OCI-LY3 (cell line): ENCODE measurements at regions not wholly inside any gene's neighbourhood (a gene's known extent, or its start where the extent isn't known, plus 50 kb on each side); places are given as distances from the start of the nearest gene placed in this dataset.

Experiments used
- H2AFZ ChIP-seq: fragments of 200-600, 300-600 bp; shearing (Covaris generic); 2 replicates; pipeline ENCODE4 v1.6.0; 2014; ENCODE audit warnings: antibody characterized with exemption, low read depth, low read length
- H3K27ac ChIP-seq: fragments of 200-600, 300-600 bp; sonication (generic); 2 replicates; pipeline ENCODE4 v1.5.1; 2014; ENCODE audit warnings: mild to moderate bottlenecking, low read length, moderate library complexity, mixed read lengths
- H3K27me3 ChIP-seq: fragments of 200-600, 300-600 bp; sonication (generic); 2 replicates; pipeline ENCODE4 v1.6.1; 2014; ENCODE audit warnings: low read depth, low read length, mixed read lengths
- H3K36me3 ChIP-seq: fragments of 200-600, 300-600 bp; sonication (generic); replicated peaks from 2 replicates; pipeline ENCODE3; 2014; ENCODE audit warnings: low read depth, low read length, mixed read lengths
- H3K4me1 ChIP-seq: fragments of 300-600, 200-600 bp; sonication (generic); 2 replicates; pipeline ENCODE4 v1.6.1; 2014; ENCODE audit warnings: low read length, mixed read lengths
- H3K4me2 ChIP-seq: fragments of 200-600, 300-600 bp; sonication (generic); 2 replicates; pipeline ENCODE4 v1.6.1; 2014; ENCODE audit warnings: low read length, mixed read lengths
- H3K4me3 ChIP-seq: fragments of 300-600, 200-600 bp; sonication (generic); 2 replicates; pipeline ENCODE4 v1.5.1; 2014; ENCODE audit warnings: antibody characterized with exemption, mild to moderate bottlenecking, low read length, moderate library complexity
- H3K79me2 ChIP-seq: fragments of 300-600, 200-600 bp; shearing (Covaris generic); 2 replicates; pipeline ENCODE4 v1.6.1; 2014; ENCODE audit warnings: mild to moderate bottlenecking, low read length, mixed read lengths
- H3K9ac ChIP-seq: fragments of 300-600, 200-600 bp; shearing (Covaris generic); 2 replicates; pipeline ENCODE4 v1.6.0; 2014; ENCODE audit warnings: mild to moderate bottlenecking, low read length, moderate library complexity
- H3K9me3 ChIP-seq: fragments of 200-600, 300-600 bp; shearing (Covaris generic); 2 replicates; pipeline ENCODE4 v1.6.1; 2014; ENCODE audit warnings: low read length, mixed read lengths; ENCODE audit not compliant: insufficient read depth
- H4K20me1 ChIP-seq: fragments of 200-600, 300-600 bp; sonication (generic); 2 replicates; pipeline ENCODE4 v1.6.1; 2016; ENCODE audit warnings: low read length, mixed read lengths; ENCODE audit not compliant: insufficient read depth
- EZH2phosphoT487 ChIP-seq: fragments of 200-600 bp; shearing (Covaris generic); IDR thresholded peaks from 2 replicates; pipeline ENCODE4 v1.6.1; 2018; ENCODE audit warnings: antibody characterized with exemption, mixed run types, low read depth
- TF ChIP-seq, protein P1 (sequence below): fragments of 200-600, 300-600 bp; sonication (generic); IDR thresholded peaks from 2 replicates; pipeline ENCODE4 v1.5.1; 2014; ENCODE audit warnings: antibody characterized with exemption, low read length, low read depth

DNA sequence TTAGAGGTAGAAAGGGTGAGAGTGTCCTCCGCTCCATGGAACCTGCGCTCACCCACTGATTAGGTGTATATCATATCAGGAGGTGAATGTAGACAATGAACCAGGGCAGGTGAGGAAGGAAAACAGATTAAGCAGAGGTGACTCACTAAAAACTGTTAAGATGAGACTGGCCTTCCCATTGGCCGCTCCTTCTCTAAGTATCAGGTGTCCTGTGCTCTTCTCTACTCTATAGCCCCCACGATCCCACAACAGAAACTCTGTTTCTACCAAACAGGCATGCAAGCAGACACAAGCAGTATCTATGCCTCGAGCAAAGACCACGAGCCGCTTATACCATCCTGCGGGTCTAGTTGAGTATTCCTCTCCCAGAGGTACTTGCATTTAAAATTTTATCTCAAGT, 103.1 kb downstream of the SNX19 start:
- Histone ChIP-seq H3K36me3 (no peaks in the 10 kb centered on the region), H3K27ac (no peak overlapping the region), H3K4me3 (no peak overlapping the region), H3K4me2 (no peak overlapping the region), H3K79me2 (no peaks in the 10 kb centered on the region), H3K9me3 (no peaks in the 10 kb centered on the region), H4K20me1 (no peaks in the 10 kb centered on the region), H3K4me1 (no peaks in the 10 kb centered on the region), H3K27me3 (peaks cover 5% of the 10 kb centered on the region; the same call in 1 of the 2 replicates), H2AFZ (no peak overlapping the region), H3K9ac (no peak overlapping the region)
- no peak for TF ChIP-seq EZH2phosphoT487
- TF ChIP-seq, protein P1, sequence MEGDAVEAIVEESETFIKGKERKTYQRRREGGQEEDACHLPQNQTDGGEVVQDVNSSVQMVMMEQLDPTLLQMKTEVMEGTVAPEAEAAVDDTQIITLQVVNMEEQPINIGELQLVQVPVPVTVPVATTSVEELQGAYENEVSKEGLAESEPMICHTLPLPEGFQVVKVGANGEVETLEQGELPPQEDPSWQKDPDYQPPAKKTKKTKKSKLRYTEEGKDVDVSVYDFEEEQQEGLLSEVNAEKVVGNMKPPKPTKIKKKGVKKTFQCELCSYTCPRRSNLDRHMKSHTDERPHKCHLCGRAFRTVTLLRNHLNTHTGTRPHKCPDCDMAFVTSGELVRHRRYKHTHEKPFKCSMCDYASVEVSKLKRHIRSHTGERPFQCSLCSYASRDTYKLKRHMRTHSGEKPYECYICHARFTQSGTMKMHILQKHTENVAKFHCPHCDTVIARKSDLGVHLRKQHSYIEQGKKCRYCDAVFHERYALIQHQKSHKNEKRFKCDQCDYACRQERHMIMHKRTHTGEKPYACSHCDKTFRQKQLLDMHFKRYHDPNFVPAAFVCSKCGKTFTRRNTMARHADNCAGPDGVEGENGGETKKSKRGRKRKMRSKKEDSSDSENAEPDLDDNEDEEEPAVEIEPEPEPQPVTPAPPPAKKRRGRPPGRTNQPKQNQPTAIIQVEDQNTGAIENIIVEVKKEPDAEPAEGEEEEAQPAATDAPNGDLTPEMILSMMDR = no peak

DNA sequence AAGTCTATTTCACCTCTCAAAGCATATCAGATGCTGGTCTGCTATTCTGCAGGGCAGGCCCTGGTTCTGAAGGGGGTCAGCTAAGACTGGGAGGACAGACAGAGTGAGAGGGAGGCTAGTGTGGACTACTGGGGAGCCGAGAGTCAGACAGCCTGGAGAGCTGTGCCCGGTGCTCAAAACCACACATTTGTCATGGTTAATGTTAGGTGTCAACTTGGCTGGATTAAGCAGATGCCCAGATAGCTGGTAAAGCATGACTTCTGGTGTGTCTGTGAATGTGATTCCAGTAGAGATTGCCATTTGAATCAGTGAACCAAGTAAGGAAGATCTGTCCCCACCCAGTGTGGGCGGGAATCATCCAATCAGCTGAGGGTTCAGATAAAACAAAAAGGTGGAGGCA, 102.6 kb downstream of the SNX19 start:
- H2AFZ ChIP-seq = no peak overlapping the region
- no peaks in the 10 kb centered on the region for H4K20me1 ChIP-seq
- H3K36me3 ChIP-seq = no peaks in the 10 kb centered on the region
- H3K79me2 ChIP-seq = no peaks in the 10 kb centered on the region
- no peak for TF ChIP-seq EZH2phosphoT487
- TF ChIP-seq, protein P1 = no peak
- H3K4me3 ChIP-seq = no peak overlapping the region
- peaks cover 5% of the 10 kb centered on the region; the same call in 1 of the 2 replicates for H3K27me3 ChIP-seq
- H3K9me3 ChIP-seq = no peaks in the 10 kb centered on the region
- H3K4me2 ChIP-seq = no peak overlapping the region
- no peaks in the 10 kb centered on the region for H3K4me1 ChIP-seq
- H3K9ac ChIP-seq = no peak overlapping the region
- no peak overlapping the region for H3K27ac ChIP-seq

DNA sequence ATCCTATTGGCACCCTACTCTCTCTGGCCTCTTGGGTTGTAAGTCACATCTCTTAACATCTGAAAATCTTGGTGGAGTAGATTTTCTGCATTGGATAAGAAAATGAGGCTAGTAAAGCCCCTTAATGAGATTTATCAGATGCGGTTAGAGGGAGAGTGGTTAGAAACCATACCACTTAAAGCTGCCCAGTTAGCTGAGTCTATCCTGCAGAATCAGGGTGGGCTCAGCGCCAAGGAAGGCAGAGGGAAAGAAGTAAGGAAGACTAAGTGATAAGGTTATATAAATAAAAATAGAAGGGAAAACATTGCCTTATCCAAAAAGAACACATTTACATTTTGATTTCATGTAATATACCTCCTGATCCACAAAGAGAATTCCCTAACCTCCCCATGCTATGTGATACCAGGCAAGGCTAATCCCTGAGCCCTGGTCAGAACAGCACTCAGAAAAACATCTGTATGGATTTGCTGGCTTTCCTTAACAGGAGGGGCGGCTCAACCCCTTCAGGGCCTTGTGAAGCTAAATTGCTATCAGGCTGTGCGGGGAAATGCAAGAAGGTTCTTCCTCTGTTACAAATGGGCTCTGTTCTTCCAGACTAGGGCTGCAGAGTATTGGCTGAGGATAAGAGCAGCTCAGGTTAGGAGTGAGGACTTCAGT, 101.7 kb downstream of the SNX19 start:
- TF ChIP-seq EZH2phosphoT487 = no peak
- TF ChIP-seq, protein P1 = no peak
- Histone ChIP-seq H3K4me1 (no peaks in the 10 kb centered on the region), H3K4me3 (no peak overlapping the region), H3K27ac (no peak overlapping the region), H3K79me2 (no peaks in the 10 kb centered on the region), H2AFZ (no peak overlapping the region), H3K36me3 (no peaks in the 10 kb centered on the region), H3K9me3 (no peaks in the 10 kb centered on the region), H3K4me2 (no peak overlapping the region), H3K27me3 (peaks cover 9% of the 10 kb centered on the region; the same call in 1 of the 2 replicates), H3K9ac (no peak overlapping the region), H4K20me1 (no peaks in the 10 kb centered on the region)

DNA sequence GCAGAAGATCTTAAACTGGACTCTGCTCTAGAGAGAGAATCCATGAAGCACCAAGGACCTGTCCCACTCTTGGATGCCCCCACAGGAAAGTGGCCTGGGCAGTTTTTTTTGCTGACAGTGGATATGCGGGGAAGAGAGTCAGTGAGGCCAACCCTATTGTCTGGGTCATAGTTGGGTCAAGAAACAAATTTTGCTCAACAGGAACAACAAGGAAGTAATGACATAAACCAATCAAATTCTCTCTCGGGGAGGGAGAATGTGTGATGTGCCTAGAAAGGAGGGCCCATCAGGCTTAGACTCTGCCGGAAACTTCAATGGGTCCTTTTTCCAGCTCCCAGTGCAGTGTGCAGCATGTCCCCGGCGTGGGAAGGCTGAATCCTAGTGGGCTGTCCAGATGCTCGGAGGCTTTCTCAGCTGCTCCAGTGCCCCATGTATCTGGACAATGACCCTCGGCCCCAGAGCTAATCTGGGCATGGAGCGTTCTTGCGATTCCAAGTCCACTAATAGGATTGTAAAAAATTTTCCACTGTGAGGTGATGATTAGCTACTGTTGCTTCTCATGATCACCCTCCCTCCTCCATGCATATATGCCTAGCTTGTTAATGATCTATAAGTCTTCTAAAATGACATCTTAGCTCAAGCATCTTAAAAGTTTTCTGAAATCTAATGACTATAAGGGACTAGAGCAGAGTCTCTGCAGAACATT, 101.0 kb downstream of the SNX19 start:
- Histone ChIP-seq H3K9ac (no peak overlapping the region), H3K79me2 (no peaks in the 10 kb centered on the region), H3K4me1 (no peaks in the 10 kb centered on the region), H3K27ac (no peak overlapping the region), H3K36me3 (no peaks in the 10 kb centered on the region), H4K20me1 (no peaks in the 10 kb centered on the region), H3K4me3 (no peak overlapping the region), H3K27me3 (peaks cover 15% of the 10 kb centered on the region; the same call in 1 of the 2 replicates), H3K4me2 (no peak overlapping the region), H3K9me3 (no peaks in the 10 kb centered on the region), H2AFZ (no peak overlapping the region)
- TF ChIP-seq, protein P1 = no peak
- no peak for TF ChIP-seq EZH2phosphoT487
